ENCODE measurements at regions not wholly inside any gene's neighbourhood (a gene's known extent, or its start where the extent isn't known, plus 50 kb on each side); places are given as distances from the start of the nearest gene placed in this dataset.

DNA sequence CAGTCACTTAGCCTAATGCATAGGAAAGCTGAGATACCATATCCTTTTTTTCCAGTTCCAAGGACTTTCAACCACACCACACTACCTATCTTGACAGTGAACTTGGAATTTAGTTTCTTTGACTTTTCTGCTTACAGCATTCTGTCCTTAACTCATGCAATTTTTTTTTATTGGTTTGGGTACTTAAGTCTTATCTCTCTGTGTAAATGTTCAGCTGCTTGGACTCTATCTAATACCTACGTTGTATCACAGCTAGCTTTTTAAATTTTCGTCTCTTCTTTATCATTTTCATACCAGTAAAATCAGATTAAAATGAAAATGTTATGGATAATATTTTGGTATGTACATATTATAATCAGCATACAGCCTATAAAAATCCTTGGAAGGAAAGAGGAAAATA is 106.9 kb upstream of the ADGRF1 start:
- no peak for TF ChIP-seq POLR2A (IDR thresholded peaks at IDR 0.05)
- TF ChIP-seq, protein P1, sequence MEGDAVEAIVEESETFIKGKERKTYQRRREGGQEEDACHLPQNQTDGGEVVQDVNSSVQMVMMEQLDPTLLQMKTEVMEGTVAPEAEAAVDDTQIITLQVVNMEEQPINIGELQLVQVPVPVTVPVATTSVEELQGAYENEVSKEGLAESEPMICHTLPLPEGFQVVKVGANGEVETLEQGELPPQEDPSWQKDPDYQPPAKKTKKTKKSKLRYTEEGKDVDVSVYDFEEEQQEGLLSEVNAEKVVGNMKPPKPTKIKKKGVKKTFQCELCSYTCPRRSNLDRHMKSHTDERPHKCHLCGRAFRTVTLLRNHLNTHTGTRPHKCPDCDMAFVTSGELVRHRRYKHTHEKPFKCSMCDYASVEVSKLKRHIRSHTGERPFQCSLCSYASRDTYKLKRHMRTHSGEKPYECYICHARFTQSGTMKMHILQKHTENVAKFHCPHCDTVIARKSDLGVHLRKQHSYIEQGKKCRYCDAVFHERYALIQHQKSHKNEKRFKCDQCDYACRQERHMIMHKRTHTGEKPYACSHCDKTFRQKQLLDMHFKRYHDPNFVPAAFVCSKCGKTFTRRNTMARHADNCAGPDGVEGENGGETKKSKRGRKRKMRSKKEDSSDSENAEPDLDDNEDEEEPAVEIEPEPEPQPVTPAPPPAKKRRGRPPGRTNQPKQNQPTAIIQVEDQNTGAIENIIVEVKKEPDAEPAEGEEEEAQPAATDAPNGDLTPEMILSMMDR (IDR thresholded peaks at IDR 0.05 in 4 of 5, conservative IDR thresholded peaks at IDR 0.05 in 1 of 5), result no peak
- no peak for ATAC-seq
- Histone ChIP-seq H3K4me1 (no peaks in the 10 kb centered on the region), H3K4me3 (no peak overlapping the region), H3K36me3 (no peaks in the 10 kb centered on the region), H3K27me3 (no peaks in the 10 kb centered on the region), H3K27ac (no peak overlapping the region), H3K9me3 (no peaks in the 10 kb centered on the region)
- in situ Hi-C loops (cut with MboI; ENCODE audit: low sequenced_read_pairs in 4 of 4) (no loop called here), intact Hi-C loops (cut with DNase I; ENCODE audit: low total_unique reads) (no loop called here)
- no peak for DNase-seq

DNA sequence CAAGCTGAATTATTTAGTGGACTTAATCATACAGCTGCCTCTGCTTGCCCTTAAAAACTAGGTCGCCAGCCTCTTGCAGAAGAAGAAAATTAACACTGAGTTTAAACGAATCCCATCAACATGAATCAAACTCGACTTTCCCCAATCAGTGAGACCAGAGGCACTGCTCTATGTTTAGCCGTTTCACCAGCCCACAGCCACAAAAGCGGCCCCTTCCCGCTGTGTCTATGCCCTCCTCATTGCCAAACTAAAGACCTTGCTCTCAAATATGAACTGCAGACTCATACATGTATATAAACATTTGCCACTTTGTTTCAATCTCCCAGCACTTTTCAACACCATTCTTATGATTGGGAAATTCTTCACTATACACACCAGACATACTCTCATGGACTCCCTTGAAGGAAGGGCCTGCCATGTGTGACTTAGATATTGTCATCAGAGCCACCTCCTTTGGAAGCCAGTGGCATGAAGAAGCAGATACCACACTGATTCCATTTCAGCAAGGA is 105.8 kb upstream of the ADGRF1 start:
- Histone ChIP-seq H3K4me1 (no peaks in the 10 kb centered on the region), H3K36me3 (no peaks in the 10 kb centered on the region), H3K27ac (no peak overlapping the region), H3K9me3 (no peaks in the 10 kb centered on the region), H3K4me3 (no peak overlapping the region), H3K27me3 (no peaks in the 10 kb centered on the region)
- intact Hi-C loops (cut with DNase I; ENCODE audit: low total_unique reads), result no loop called here
- in situ Hi-C loops (cut with MboI; ENCODE audit: low sequenced_read_pairs in 4 of 4), result no loop called here
- DNase-seq, result no peak
- TF ChIP-seq, protein P1 (IDR thresholded peaks at IDR 0.05 in 4 of 5, conservative IDR thresholded peaks at IDR 0.05 in 1 of 5), result no peak
- no peak for TF ChIP-seq POLR2A (IDR thresholded peaks at IDR 0.05)
- ATAC-seq, result no peak

DNA sequence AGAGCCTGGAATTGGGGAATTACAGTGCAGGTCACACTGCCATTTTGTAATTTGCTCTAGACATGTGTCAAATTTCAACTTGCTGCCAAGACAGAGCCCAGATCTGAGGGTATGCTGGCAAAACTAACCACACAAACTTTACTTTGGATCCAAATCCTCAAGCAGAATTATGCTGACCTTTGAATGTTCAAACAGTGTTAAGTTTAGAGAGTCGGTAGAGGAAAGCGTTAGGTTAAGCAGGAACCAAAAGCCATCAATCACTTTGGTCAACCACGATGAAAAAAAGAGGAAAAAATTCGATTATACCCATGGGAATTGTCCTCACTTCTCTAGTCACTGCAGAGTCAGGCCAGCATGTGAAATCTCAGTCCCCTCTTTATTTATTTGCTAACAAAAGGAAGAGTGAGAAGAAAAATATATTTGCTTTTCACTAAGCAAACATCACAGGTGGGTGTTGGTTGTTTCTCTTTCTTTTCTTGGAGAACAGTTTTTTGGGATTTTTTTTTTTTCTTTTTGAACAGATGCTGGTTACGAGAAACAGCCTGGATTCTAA is 105.1 kb upstream of the ADGRF1 start:
- no peak for DNase-seq
- Histone ChIP-seq H3K4me1 (no peaks in the 10 kb centered on the region), H3K9me3 (no peaks in the 10 kb centered on the region), H3K27ac (peak overlapping the region in 2 of 4 donors; percentile 34 to 41), H3K4me3 (no peak overlapping the region), H3K36me3 (no peaks in the 10 kb centered on the region), H3K27me3 (no peaks in the 10 kb centered on the region)
- TF ChIP-seq POLR2A (IDR thresholded peaks at IDR 0.05), result no peak
- TF ChIP-seq, protein P1 (IDR thresholded peaks at IDR 0.05 in 4 of 5, conservative IDR thresholded peaks at IDR 0.05 in 1 of 5), result no peak
- ATAC-seq, result no peak
- intact Hi-C loops (cut with DNase I; ENCODE audit: low total_unique reads), result no loop called here
- in situ Hi-C loops (cut with MboI; ENCODE audit: low sequenced_read_pairs in 4 of 4), result no loop called here

DNA sequence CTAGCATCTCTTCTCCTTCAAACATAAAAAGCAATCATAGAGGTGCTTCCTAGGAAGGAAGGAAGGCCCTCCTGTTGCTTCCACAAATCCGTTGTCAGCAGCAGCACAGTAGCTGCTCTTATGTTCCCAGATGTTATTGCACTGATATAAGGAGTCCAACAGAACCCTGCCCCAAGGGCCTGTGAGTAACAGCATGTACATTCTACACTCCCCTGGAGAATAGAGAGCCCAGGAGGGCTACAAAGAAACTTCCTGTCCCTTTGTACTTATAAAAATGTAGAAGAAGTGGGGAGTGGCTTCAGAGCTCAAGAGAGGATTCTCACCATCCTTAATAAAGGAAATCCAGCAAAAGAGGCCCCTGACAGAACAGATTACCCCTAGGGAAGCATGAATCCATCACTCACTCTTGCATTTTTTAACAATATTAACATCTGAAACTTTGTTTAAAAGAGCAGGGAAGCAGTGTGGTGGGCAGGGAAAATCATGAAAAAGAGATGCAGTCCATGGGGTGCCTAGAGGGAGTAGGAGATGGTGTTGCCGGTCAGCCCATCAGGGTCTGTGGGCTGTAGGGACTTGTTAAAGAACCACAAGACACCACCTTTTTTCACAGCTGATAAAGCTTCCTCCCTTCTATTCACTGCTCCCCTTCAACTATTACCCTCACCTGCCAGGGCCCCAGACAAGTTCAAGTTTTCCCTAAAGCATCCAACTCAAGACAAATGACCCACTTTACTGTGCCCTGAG is 104.5 kb upstream of the ADGRF1 start:
- Histone ChIP-seq H3K27me3 (no peaks in the 10 kb centered on the region), H3K36me3 (no peaks in the 10 kb centered on the region), H3K9me3 (no peaks in the 10 kb centered on the region), H3K27ac (peak overlapping the region in 2 of 4 donors; percentile 34 to 41), H3K4me1 (no peaks in the 10 kb centered on the region), H3K4me3 (no peak overlapping the region)
- intact Hi-C loops (cut with DNase I; ENCODE audit: low total_unique reads), result no loop called here
- in situ Hi-C loops (cut with MboI; ENCODE audit: low sequenced_read_pairs in 4 of 4), result no loop called here
- DNase-seq (no peak), ATAC-seq (peak; percentile 28 to 39)
- TF ChIP-seq, protein P1 (IDR thresholded peaks at IDR 0.05 in 4 of 5, conservative IDR thresholded peaks at IDR 0.05 in 1 of 5), result no peak
- TF ChIP-seq POLR2A (IDR thresholded peaks at IDR 0.05), result no peak
